H1 (cell line): ENCODE measurements at regions not wholly inside any gene's neighbourhood (a gene's known extent, or its start where the extent isn't known, plus 50 kb on each side); places are given as distances from the start of the nearest gene placed in this dataset.

Experiments used
- ASH2L ChIP-seq: fragments of 200-600, 300-600 bp; sonication (generic); IDR thresholded peaks from one replicate; pipeline ENCODE4 v1.7.1; 2017; ENCODE audit warnings: low read length
- CEBPB ChIP-seq: IDR thresholded peaks from 2 replicates; pipeline ENCODE4 v1.6.1; 2012; ENCODE audit warnings: low read depth, low read length
- CHD2 ChIP-seq: IDR thresholded peaks from 2 replicates; pipeline ENCODE4 v1.6.1; 2012; ENCODE audit warnings: low read length, improper control_type of control experiment
- NRF1 ChIP-seq: IDR thresholded peaks from 2 replicates; pipeline ENCODE4 v1.6.1; 2011; ENCODE audit warnings: mild to moderate bottlenecking, low read depth, low read length, improper control_type of control experiment
- PHF8 ChIP-seq: fragments of 200-600 bp; sonication (generic); conservative IDR thresholded peaks from 2 replicates; pipeline ENCODE4 v1.7.1; 2012; ENCODE audit warnings: low read depth, mild to moderate bottlenecking, inconsistent platforms, low read length, moderate library complexity
- SAP30 ChIP-seq: fragments of 300-600 bp; sonication (generic); IDR thresholded peaks from 2 replicates; pipeline ENCODE4 v1.7.1; 2012; ENCODE audit warnings: low read length, moderate library complexity, mild to moderate bottlenecking, inconsistent platforms; ENCODE audit not compliant: insufficient read depth, insufficient replicate concordance
- SIN3A ChIP-seq, 2 experiments: IDR thresholded peaks in 1 of 2; conservative IDR thresholded peaks in 1 of 2; 2 replicates each; pipeline ENCODE4 v1.6.1; 2011 to 2012; ENCODE audit warnings: low read length in 2 of 2, improper control_type of control experiment in 1 of 2, low read depth in 1 of 2, mild to moderate bottlenecking in 1 of 2
- SP4 ChIP-seq: IDR thresholded peaks from 2 replicates; pipeline ENCODE4 v1.6.1; 2012; ENCODE audit warnings: low read length, inconsistent platforms

DNA sequence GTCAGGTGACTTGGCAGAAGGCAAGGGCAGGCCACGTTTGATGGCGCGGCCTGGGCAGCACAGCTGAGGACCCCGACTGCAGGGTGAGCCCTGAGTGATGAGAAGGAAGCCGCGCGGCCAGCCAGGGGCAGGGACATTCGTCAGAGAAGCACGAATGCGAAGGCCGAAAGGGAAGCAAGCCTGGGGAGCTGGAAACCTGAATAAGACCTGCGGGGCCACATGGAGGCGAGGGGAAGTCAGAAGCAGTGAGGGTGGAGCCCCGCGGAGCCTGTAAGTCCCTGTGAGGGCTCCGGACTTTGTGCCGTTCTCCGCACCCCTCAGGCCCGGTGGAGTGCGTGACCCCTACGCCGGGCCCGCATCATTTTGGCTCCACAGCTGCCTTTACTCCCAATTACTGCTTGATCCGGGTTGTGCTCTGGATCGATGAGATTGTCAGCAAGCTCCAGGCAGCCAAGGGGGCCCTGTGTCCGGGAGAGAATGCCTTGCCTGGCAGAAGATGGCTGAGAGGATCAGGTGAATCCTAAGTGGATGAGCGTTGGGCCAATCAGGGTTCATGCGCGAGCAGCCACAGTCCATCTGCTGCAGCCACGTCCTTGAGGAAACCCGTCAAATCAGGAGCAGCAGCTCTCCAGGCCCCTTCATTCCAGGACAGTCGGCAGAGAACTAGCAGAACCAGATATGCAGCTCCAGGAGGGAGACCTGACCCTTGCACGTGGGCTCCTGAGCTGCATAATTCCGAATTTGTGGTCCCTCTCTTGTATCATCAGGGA, 293.3 kb upstream of the SHH start (continued):
- TF ChIP-seq SAP30, result no peak
- no peak for TF ChIP-seq SP4
- no peak for TF ChIP-seq NRF1
- no peak for TF ChIP-seq PHF8
- no peak for TF ChIP-seq CHD2
- no peak for TF ChIP-seq ASH2L
- no peak for TF ChIP-seq SIN3A (conservative IDR thresholded peaks at IDR 0.05 in 1 of 2, IDR thresholded peaks at IDR 0.05 in 1 of 2; ENCODE audit: low read depth in 1 of 2, low read length in 2 of 2)
- TF ChIP-seq CEBPB, result no peak
